ENCODE measurements at regions not wholly inside any gene's neighbourhood (a gene's known extent, or its start where the extent isn't known, plus 50 kb on each side); places are given as distances from the start of the nearest gene placed in this dataset.
"Not testable (repeated sequence)": the region's sequence is repeated elsewhere in the genome, so short reads cannot be mapped to it uniquely, and the experiment has no call there.

DNA sequence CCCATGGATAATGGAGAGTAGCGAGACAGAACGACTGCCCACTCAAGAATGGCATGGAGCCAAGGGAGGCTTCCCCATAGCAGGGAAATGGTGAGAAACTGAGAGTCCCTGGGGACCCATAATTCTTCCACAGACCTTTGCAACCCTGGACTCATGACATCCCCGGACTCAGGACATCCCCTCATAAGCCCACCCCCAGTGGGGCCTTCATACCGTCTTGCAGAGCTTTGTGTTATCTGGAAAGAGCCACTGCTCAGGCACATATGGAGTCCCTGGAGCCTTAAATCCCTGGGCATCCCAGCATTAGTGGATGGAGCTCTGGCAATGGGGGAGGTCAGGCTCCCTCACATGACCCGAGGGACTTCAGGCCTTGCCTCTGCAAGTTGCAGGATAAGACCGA, 865.4 kb upstream of the ARRDC3 start:
- Histone ChIP-seq H3K27me3 (ENCODE audit: control insufficient read depth, low read length) (no peaks in the 10 kb centered on the region), H3K36me3 (ENCODE audit: control insufficient read depth, low read length) (no peaks in the 10 kb centered on the region), H3K9me3 (ENCODE audit: control insufficient read depth, insufficient read depth, low read length) (no peaks in the 10 kb centered on the region), H3F3A (ENCODE audit: control insufficient read depth, insufficient read depth) (no peaks in the 10 kb centered on the region), H3K4me1 (ENCODE audit: control insufficient read depth, low read length) (no peaks in the 10 kb centered on the region), H3K4me2 (ENCODE audit: low read length) (no peak overlapping the region), H3K9me2 (replicated peaks; ENCODE audit: control insufficient read depth, low read length) (no peaks in the 10 kb centered on the region), H3K4me3 (ENCODE audit: low read length) (no peak overlapping the region), H4K20me1 (ENCODE audit: control insufficient read depth, insufficient read depth, low read depth, low read length) (no peaks in the 10 kb centered on the region), H3K79me2 (ENCODE audit: control insufficient read depth, low read length) (no peaks in the 10 kb centered on the region), H3K27ac (ENCODE audit: low read depth, low read length) (no peak overlapping the region)
- TF ChIP-seq EZH2phosphoT487 (IDR thresholded peaks at IDR 0.05; ENCODE audit: borderline replicate concordance, low read length) = no peak
- TF ChIP-seq, protein P1, sequence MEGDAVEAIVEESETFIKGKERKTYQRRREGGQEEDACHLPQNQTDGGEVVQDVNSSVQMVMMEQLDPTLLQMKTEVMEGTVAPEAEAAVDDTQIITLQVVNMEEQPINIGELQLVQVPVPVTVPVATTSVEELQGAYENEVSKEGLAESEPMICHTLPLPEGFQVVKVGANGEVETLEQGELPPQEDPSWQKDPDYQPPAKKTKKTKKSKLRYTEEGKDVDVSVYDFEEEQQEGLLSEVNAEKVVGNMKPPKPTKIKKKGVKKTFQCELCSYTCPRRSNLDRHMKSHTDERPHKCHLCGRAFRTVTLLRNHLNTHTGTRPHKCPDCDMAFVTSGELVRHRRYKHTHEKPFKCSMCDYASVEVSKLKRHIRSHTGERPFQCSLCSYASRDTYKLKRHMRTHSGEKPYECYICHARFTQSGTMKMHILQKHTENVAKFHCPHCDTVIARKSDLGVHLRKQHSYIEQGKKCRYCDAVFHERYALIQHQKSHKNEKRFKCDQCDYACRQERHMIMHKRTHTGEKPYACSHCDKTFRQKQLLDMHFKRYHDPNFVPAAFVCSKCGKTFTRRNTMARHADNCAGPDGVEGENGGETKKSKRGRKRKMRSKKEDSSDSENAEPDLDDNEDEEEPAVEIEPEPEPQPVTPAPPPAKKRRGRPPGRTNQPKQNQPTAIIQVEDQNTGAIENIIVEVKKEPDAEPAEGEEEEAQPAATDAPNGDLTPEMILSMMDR (IDR thresholded peaks at IDR 0.05; ENCODE audit: low read depth, low read length, poor library complexity, severe bottlenecking) = no peak

DNA sequence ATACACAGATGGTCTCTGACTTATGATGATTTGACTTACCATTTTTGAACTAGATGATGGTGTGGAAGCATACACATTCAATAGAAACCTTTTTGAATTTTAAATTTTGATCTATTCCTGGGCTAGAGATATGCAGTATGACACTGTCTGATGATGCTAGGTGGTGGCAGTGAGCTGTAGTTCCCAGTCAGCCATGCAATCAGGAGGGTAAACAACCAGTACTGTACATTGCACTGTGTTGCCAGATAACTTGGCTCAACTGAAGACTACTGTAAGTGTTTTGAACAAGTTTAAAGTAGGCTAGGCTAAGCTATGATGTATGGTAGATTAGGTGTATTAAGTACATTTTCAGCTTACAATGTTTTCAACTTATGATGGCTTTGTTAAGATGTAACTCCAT, 859.1 kb upstream of the ARRDC3 start:
- Histone ChIP-seq H3K4me2 (ENCODE audit: low read length) (no peak overlapping the region), H3F3A (ENCODE audit: control insufficient read depth, insufficient read depth) (no peaks in the 10 kb centered on the region), H3K36me3 (ENCODE audit: control insufficient read depth, low read length) (no peaks in the 10 kb centered on the region), H3K27me3 (ENCODE audit: control insufficient read depth, low read length) (no peaks in the 10 kb centered on the region), H3K9me3 (ENCODE audit: control insufficient read depth, insufficient read depth, low read length) (no peaks in the 10 kb centered on the region), H3K27ac (ENCODE audit: low read depth, low read length) (no peak overlapping the region), H3K79me2 (ENCODE audit: control insufficient read depth, low read length) (no peaks in the 10 kb centered on the region), H3K9me2 (replicated peaks; ENCODE audit: control insufficient read depth, low read length) (no peaks in the 10 kb centered on the region), H4K20me1 (ENCODE audit: control insufficient read depth, insufficient read depth, low read depth, low read length) (no peaks in the 10 kb centered on the region), H3K4me3 (ENCODE audit: low read length) (no peak overlapping the region), H3K4me1 (ENCODE audit: control insufficient read depth, low read length) (no peaks in the 10 kb centered on the region)
- TF ChIP-seq EZH2phosphoT487 (IDR thresholded peaks at IDR 0.05; ENCODE audit: borderline replicate concordance, low read length) = no peak
- TF ChIP-seq, protein P1 (IDR thresholded peaks at IDR 0.05; ENCODE audit: low read depth, low read length, poor library complexity, severe bottlenecking) = no peak

DNA sequence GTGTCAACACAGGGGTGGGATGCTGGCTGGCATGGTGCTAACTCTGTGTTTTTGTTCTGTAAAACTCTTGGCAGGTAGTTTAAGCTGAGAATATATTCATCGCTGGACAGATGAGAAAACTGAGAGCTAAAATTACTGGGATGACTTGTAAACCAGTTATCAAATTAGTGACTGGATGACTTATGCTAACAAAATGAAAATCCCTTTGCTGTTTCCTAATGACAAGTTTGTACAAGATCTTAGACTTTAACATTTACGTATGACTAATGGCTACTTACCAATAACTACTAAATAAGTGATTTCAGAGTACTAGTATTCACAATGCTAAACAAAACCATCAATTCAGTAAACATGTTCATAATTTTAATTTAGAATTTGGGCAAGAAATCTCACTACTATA, 854.8 kb upstream of the ARRDC3 start:
- Histone ChIP-seq H3K4me3 (ENCODE audit: low read length) (no peak overlapping the region), H3K36me3 (ENCODE audit: control insufficient read depth, low read length) (no peaks in the 10 kb centered on the region), H3K9me3 (ENCODE audit: control insufficient read depth, insufficient read depth, low read length) (no peaks in the 10 kb centered on the region), H3K79me2 (ENCODE audit: control insufficient read depth, low read length) (no peaks in the 10 kb centered on the region), H3K27ac (ENCODE audit: low read depth, low read length) (no peak overlapping the region), H3K9me2 (replicated peaks; ENCODE audit: control insufficient read depth, low read length) (no peaks in the 10 kb centered on the region), H3K4me1 (ENCODE audit: control insufficient read depth, low read length) (no peaks in the 10 kb centered on the region), H3K4me2 (ENCODE audit: low read length) (no peak overlapping the region), H3K27me3 (ENCODE audit: control insufficient read depth, low read length) (no peaks in the 10 kb centered on the region), H3F3A (ENCODE audit: control insufficient read depth, insufficient read depth) (no peaks in the 10 kb centered on the region), H4K20me1 (ENCODE audit: control insufficient read depth, insufficient read depth, low read depth, low read length) (no peaks in the 10 kb centered on the region)
- TF ChIP-seq, protein P1 (IDR thresholded peaks at IDR 0.05; ENCODE audit: low read depth, low read length, poor library complexity, severe bottlenecking) = no peak
- TF ChIP-seq EZH2phosphoT487 (IDR thresholded peaks at IDR 0.05; ENCODE audit: borderline replicate concordance, low read length) = no peak

DNA sequence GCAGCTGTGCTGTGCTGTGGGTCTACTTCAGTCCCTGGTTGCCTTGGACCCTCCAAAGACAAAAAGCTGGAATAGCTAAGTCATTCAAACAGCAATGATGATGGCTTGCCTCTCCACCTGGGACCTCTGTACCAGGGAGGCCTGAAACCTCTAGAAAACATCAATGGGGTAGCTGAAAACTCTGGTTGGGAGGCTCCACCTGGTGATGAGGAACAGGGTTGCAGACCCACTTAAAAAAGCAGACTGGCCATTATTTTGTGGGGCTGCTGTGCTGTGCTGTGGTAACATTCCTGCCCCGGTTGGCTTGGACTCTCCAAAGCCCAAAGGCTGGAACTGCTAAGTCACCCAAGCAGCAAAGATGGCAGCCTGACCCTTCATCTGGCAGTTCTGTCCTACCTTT, 839.3 kb upstream of the ARRDC3 start:
- Histone ChIP-seq H3K36me3 (ENCODE audit: control insufficient read depth, low read length) (no peaks in the 10 kb centered on the region), H3F3A (ENCODE audit: control insufficient read depth, insufficient read depth) (no peaks in the 10 kb centered on the region), H3K27me3 (ENCODE audit: control insufficient read depth, low read length) (no peaks in the 10 kb centered on the region), H3K4me1 (ENCODE audit: control insufficient read depth, low read length) (no peaks in the 10 kb centered on the region), H3K4me3 (ENCODE audit: low read length) (no peak overlapping the region), H3K27ac (ENCODE audit: low read depth, low read length) (no peak overlapping the region), H4K20me1 (ENCODE audit: control insufficient read depth, insufficient read depth, low read depth, low read length) (no peaks in the 10 kb centered on the region), H3K79me2 (ENCODE audit: control insufficient read depth, low read length) (no peaks in the 10 kb centered on the region), H3K9me3 (ENCODE audit: control insufficient read depth, insufficient read depth, low read length) (peaks cover 3% of the 10 kb centered on the region; the same call in 1 of the 2 replicates), H3K9me2 (replicated peaks; ENCODE audit: control insufficient read depth, low read length) (no peaks in the 10 kb centered on the region), H3K4me2 (ENCODE audit: low read length) (no peak overlapping the region)
- no peak for TF ChIP-seq EZH2phosphoT487 (IDR thresholded peaks at IDR 0.05; ENCODE audit: borderline replicate concordance, low read length)
- TF ChIP-seq, protein P1 (IDR thresholded peaks at IDR 0.05; ENCODE audit: low read depth, low read length, poor library complexity, severe bottlenecking) = no peak

DNA sequence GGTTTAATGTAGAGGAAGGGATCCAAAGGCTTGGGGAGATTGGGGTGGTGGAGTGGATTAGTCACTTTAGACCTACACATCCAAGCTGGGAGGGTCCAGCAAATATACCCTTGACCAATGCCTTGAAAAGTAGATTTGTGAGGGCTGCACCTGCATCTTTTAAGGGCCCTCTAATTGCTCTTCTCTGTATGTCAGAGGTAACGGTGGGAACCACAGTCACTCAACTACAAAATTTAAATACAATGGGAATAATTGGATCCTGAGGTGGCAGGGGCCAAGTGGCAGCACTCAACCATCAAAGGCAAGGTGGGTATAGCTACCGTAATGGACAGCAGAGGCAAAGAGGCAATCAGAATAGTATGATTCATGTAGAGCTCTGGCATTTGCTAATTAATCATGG, 833.7 kb upstream of the ARRDC3 start:
- not testable (repeated sequence) for H3K36me3 ChIP-seq (ENCODE audit: control insufficient read depth, low read length); H3K9me2 ChIP-seq (replicated peaks; ENCODE audit: control insufficient read depth, low read length); H3K4me2 ChIP-seq (ENCODE audit: low read length); H3K9me3 ChIP-seq (ENCODE audit: control insufficient read depth, insufficient read depth, low read length); H3K4me3 ChIP-seq (ENCODE audit: low read length); H3K27me3 ChIP-seq (ENCODE audit: control insufficient read depth, low read length); H4K20me1 ChIP-seq (ENCODE audit: control insufficient read depth, insufficient read depth, low read depth, low read length); H3K27ac ChIP-seq (ENCODE audit: low read depth, low read length); H3K4me1 ChIP-seq (ENCODE audit: control insufficient read depth, low read length); H3F3A ChIP-seq (ENCODE audit: control insufficient read depth, insufficient read depth); H3K79me2 ChIP-seq (ENCODE audit: control insufficient read depth, low read length)

All from DOHH2 (cell line).